ENCODE measurements at regions not wholly inside any gene's neighbourhood (a gene's known extent, or its start where the extent isn't known, plus 50 kb on each side); places are given as distances from the start of the nearest gene placed in this dataset.

DNA sequence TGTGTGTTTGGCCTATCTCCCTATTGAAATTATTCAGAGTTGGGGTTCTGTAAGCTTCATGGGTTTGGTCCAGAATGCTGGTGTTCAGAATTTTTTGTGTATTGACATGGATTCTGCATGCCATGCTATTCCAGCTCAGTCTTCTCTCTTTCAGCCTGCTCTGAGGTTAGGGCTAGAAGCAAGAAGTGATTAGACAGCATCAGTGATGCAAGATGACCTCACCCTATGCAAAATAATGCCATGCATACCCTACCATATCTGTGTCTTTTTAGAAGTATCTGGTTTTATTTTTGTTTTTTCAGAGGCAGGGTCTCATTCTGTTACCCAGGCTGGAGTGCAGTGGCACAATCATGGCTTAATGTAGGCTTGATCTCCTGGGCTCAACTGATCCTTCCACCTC is 175.6 kb upstream of the SKOR2 start:
- TF ChIP-seq POLR2AphosphoS5 (IDR thresholded peaks at IDR 0.05; ENCODE audit: low read depth, low read length), result no peak
- TF ChIP-seq, protein P1, sequence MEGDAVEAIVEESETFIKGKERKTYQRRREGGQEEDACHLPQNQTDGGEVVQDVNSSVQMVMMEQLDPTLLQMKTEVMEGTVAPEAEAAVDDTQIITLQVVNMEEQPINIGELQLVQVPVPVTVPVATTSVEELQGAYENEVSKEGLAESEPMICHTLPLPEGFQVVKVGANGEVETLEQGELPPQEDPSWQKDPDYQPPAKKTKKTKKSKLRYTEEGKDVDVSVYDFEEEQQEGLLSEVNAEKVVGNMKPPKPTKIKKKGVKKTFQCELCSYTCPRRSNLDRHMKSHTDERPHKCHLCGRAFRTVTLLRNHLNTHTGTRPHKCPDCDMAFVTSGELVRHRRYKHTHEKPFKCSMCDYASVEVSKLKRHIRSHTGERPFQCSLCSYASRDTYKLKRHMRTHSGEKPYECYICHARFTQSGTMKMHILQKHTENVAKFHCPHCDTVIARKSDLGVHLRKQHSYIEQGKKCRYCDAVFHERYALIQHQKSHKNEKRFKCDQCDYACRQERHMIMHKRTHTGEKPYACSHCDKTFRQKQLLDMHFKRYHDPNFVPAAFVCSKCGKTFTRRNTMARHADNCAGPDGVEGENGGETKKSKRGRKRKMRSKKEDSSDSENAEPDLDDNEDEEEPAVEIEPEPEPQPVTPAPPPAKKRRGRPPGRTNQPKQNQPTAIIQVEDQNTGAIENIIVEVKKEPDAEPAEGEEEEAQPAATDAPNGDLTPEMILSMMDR (IDR thresholded peaks at IDR 0.05), result no peak
- no peak for TF ChIP-seq TCF7L2 (IDR thresholded peaks at IDR 0.05; ENCODE audit: low read depth, low read length)
- TF ChIP-seq, protein P2, sequence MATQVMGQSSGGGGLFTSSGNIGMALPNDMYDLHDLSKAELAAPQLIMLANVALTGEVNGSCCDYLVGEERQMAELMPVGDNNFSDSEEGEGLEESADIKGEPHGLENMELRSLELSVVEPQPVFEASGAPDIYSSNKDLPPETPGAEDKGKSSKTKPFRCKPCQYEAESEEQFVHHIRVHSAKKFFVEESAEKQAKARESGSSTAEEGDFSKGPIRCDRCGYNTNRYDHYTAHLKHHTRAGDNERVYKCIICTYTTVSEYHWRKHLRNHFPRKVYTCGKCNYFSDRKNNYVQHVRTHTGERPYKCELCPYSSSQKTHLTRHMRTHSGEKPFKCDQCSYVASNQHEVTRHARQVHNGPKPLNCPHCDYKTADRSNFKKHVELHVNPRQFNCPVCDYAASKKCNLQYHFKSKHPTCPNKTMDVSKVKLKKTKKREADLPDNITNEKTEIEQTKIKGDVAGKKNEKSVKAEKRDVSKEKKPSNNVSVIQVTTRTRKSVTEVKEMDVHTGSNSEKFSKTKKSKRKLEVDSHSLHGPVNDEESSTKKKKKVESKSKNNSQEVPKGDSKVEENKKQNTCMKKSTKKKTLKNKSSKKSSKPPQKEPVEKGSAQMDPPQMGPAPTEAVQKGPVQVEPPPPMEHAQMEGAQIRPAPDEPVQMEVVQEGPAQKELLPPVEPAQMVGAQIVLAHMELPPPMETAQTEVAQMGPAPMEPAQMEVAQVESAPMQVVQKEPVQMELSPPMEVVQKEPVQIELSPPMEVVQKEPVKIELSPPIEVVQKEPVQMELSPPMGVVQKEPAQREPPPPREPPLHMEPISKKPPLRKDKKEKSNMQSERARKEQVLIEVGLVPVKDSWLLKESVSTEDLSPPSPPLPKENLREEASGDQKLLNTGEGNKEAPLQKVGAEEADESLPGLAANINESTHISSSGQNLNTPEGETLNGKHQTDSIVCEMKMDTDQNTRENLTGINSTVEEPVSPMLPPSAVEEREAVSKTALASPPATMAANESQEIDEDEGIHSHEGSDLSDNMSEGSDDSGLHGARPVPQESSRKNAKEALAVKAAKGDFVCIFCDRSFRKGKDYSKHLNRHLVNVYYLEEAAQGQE (IDR thresholded peaks at IDR 0.05; ENCODE audit: insufficient read depth in 1 of 2, low read depth in 2 of 2, low read length in 1 of 2), result no peak

All from Panc1 (cell line).